ENCODE measurements at regions not wholly inside any gene's neighbourhood (a gene's known extent, or its start where the extent isn't known, plus 50 kb on each side); places are given as distances from the start of the nearest gene placed in this dataset.
A peak's percentile ranks its signal among the peaks of the same experiment; 100 is the strongest.

DNA sequence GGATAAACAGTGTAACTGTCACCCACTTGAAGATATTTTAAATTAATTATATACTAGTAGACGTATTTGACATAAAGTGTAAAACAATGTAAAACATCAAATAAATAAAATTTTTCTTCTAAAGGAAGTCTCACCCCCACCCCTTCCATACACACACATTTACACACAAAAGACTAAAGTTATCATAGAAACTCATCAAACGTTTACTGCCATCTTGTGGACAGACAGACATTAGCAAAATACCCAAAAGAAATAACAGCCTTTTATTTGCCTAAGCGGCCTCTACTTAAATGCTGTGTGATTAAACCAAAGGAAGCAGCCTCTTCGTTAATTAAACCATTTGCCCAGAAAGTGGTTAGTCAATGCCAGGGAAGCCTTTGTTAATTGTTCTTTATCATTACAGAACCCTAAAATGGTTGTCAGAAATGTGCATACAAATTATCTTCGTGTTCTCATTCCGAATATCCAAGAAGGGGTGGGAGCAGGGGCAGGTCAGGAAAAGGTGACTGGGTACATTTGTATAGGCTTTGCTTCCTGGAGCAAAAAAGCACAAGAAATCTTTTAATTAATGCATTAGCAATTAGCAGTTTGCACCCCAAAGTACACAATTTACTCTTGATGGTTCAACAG lies 176.2 kb upstream of the SASH1 start:
- no peak overlapping the region for H3K18ac ChIP-seq (ENCODE audit: extremely low read depth, low read length)
- H3K4ac ChIP-seq (replicated peaks; ENCODE audit: insufficient read length, low read depth, low read length): no peak overlapping the region
- H3K4me3 ChIP-seq (ENCODE audit: extremely low read depth in 1 of 4, insufficient read depth in 2 of 4, low read depth in 3 of 4, low read length in 4 of 4): no peak overlapping the region
- no peak overlapping the region for H3K23ac ChIP-seq (ENCODE audit: insufficient read length)
- H3K4me2 ChIP-seq (ENCODE audit: insufficient read depth in 1 of 2, low read depth in 2 of 2, low read length in 2 of 2): no peak overlapping the region
- FAIRE-seq: peak; percentile 80
- no peaks in the 10 kb centered on the region for H3K27me3 ChIP-seq (replicated peaks in 1 of 4; ENCODE audit: control insufficient read depth in 3 of 4, extremely low read depth in 1 of 4, insufficient read depth in 3 of 4, low read length in 3 of 4)
- no peak overlapping the region for H2BK20ac ChIP-seq (ENCODE audit: low read length)
- H2BK120ac ChIP-seq (replicated peaks; ENCODE audit: low read depth, low read length): no peak overlapping the region
- no peak overlapping the region for H3K14ac ChIP-seq (ENCODE audit: insufficient read length)
- WGBS, 2 experiments (ENCODE audit: extremely low coverage in 1 of 2, insufficient coverage in 1 of 2, insufficient read length in 1 of 2, insufficient replicate concordance in 2 of 2, low coverage in 1 of 2, low lambda C conversion rate in 2 of 2, missing lambda C conversion rate in 1 of 2): 37% methylated on average over 6 of the region's 6 CpGs; no CpG with 5 or more reads in 1 of the 2 experiments
- H3K79me1 ChIP-seq (ENCODE audit: low read depth, low read length): no peaks in the 10 kb centered on the region
- H3K27ac ChIP-seq (ENCODE audit: low read depth, low read length): no peak overlapping the region
- H3K9me3 ChIP-seq (ENCODE audit: insufficient read depth in 2 of 2, low read depth in 1 of 2, low read length in 1 of 2): no peaks in the 10 kb centered on the region
- DNase-seq (ENCODE audit: low read depth in 1 of 2, low spot score in 2 of 2): no peak
- TF ChIP-seq RAD21 (IDR thresholded peaks at IDR 0.05 in 1 of 2, conservative IDR thresholded peaks at IDR 0.05 in 1 of 2; ENCODE audit: low read depth in 2 of 2, low read length in 2 of 2) (peak; percentile 78 to 81), BRCA1 (IDR thresholded peaks at IDR 0.05; ENCODE audit: low read depth, low read length) (no peak)
- TF ChIP-seq, protein P1, sequence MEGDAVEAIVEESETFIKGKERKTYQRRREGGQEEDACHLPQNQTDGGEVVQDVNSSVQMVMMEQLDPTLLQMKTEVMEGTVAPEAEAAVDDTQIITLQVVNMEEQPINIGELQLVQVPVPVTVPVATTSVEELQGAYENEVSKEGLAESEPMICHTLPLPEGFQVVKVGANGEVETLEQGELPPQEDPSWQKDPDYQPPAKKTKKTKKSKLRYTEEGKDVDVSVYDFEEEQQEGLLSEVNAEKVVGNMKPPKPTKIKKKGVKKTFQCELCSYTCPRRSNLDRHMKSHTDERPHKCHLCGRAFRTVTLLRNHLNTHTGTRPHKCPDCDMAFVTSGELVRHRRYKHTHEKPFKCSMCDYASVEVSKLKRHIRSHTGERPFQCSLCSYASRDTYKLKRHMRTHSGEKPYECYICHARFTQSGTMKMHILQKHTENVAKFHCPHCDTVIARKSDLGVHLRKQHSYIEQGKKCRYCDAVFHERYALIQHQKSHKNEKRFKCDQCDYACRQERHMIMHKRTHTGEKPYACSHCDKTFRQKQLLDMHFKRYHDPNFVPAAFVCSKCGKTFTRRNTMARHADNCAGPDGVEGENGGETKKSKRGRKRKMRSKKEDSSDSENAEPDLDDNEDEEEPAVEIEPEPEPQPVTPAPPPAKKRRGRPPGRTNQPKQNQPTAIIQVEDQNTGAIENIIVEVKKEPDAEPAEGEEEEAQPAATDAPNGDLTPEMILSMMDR (IDR thresholded peaks at IDR 0.05; ENCODE audit: control extremely low read depth in 1 of 3, insufficient read depth in 1 of 3, low read depth in 1 of 3, low read length in 3 of 3): peak in 2 of 3 experiments; percentile 40 to 56; a peak in 2 of 4 replicates
- H3K9ac ChIP-seq (replicated peaks in 1 of 4; ENCODE audit: extremely low read depth in 1 of 4, low read depth in 3 of 4, low read length in 3 of 4): no peak overlapping the region
- no peak overlapping the region for H3K56ac ChIP-seq (replicated peaks; ENCODE audit: insufficient read length, low read depth, low read length)
- H3K23me2 ChIP-seq (ENCODE audit: low read depth, low read length): no peaks in the 10 kb centered on the region
- no peak overlapping the region for H4K91ac ChIP-seq (replicated peaks; ENCODE audit: insufficient read length, low read length)
- H3K4me1 ChIP-seq (replicated peaks in 1 of 4; ENCODE audit: control insufficient read depth in 3 of 4, insufficient read depth in 4 of 4, low read length in 3 of 4): no peaks in the 10 kb centered on the region; a peak in 1 of 7 replicates
- H2AK5ac ChIP-seq (ENCODE audit: low read depth, low read length): no peak overlapping the region
- H2BK15ac ChIP-seq (ENCODE audit: low read length): no peak overlapping the region
- no peaks in the 10 kb centered on the region for H3K36me3 ChIP-seq (ENCODE audit: control insufficient read depth in 2 of 4, insufficient read depth in 4 of 4, low read length in 3 of 4)
- no peak overlapping the region for H4K8ac ChIP-seq (ENCODE audit: extremely low read depth, insufficient read depth, low read length)
- H4K5ac ChIP-seq (ENCODE audit: insufficient read length, low read depth, low read length): no peak overlapping the region
- H4K20me1 ChIP-seq (replicated peaks in 1 of 2; ENCODE audit: control insufficient read depth in 1 of 2, insufficient read depth in 2 of 2, low read length in 2 of 2): no peaks in the 10 kb centered on the region
- ChIA-PET CTCF (ENCODE audit: partially characterized antibody) (interaction anchor here (0.6 to 3.1 kb wide), 31 partner anchors 8 to 1131 kb away, joined by 3 to 43 read pairs (median 4); partner anchors contain the start of gene SAMD5), POLR2A (ENCODE audit: partially characterized antibody) (no interaction called here)
- H2AFZ ChIP-seq (ENCODE audit: low read length): no peak overlapping the region
- no peak overlapping the region for H2BK5ac ChIP-seq (ENCODE audit: low read depth, low read length)
- H3K79me2 ChIP-seq (ENCODE audit: control insufficient read depth in 1 of 2, insufficient read depth in 2 of 2, low read length in 2 of 2): no peaks in the 10 kb centered on the region
- no peak overlapping the region for H2BK12ac ChIP-seq (ENCODE audit: low read depth, low read length)

All from H1 (cell line).